Activated CD8-positive, alpha-beta memory T cell treated with anti-CD3 and anti-CD28 coated beads for 1 hour (primary cell): ENCODE measurements at regions not wholly inside any gene's neighbourhood (a gene's known extent, or its start where the extent isn't known, plus 50 kb on each side); places are given as distances from the start of the nearest gene placed in this dataset.
"Not testable (repeated sequence)": the region's sequence is repeated elsewhere in the genome, so short reads cannot be mapped to it uniquely, and the experiment has no call there.

Experiments
- DNase-seq, 2 donors: peaks; one replicate each; pipeline ENCODE4 v3.0.0-alpha.2; 2020; ENCODE audit warnings: low read depth in 1 of 2; ENCODE audit errors: extremely low read depth in 1 of 2

- DNase-seq = no peak
These were observed 360.2 kb downstream of the GLUD2 start for GRCh38 chrX:121407627-121408026.

DNA sequence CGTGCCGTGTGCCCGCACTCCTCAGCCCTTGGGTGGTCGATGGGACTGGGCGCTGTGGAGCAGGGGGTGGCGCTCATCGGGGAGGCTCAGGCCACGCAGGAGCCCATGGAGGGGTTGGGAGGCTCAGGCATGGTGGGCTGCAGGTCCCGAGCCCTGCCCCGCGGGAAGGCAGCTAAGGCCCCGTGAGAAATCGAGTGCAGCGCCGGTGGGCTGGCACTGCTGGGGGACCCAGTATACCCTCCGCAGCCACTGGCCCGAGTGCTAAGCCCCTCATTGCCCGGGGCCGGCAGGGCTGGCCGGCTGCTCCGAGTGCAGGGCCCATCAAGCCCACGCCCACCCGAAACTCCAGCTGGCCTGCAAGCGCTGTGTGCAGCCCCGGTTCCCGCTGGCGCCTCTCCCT, 384.1 kb downstream of the GLUD2 start:
- DNase-seq = not testable (repeated sequence)

DNA sequence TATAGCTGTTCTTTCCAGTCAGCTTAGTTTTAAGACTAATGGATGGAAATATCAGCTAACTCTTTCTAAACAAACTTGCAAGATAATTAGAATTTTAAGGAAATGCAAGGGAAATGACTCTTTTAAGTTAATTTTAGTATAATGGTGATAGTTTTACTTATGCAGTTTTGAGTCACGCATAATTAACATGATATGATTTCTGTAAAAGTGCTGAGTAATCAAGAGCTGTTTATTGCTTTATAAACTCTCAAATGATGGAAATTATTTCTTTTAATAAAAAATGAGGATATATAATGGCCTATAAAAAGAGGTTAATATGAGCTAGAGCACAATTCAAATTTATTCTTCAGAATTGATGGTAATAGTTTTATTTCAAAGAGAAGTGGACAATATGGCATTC, 385.9 kb downstream of the GLUD2 start:
- no peak for DNase-seq

DNA sequence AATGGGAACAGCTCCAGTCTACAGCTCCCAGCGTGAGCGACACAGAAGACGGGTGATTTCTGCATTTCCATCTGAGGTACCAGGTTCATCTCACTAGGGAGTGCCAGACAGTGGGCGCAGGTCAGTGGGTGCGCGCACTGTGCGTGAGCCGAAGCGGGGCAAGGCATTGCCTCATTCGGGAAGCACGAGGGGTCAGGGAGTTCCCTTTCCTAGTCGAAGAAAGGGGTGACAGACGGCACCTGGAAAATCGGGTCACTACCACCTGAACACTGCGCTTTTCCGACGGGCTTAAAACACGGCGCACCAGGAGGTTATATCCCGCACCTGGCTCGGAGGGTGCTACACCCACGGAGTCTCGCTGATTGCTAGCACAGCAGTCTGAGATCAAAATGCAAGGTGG, 390.3 kb downstream of the GLUD2 start:
- DNase-seq = not testable (repeated sequence)

GRCh38 chrX:121455890-121456289, 408.5 kb downstream of the GLUD2 start:
- no peak for DNase-seq

GRCh38 chrX:121456315-121456714, 408.9 kb downstream of the GLUD2 start:
- DNase-seq = no peak

- no peak for DNase-seq
These were observed 409.7 kb downstream of the GLUD2 start for GRCh38 chrX:121457096-121457495.

DNA sequence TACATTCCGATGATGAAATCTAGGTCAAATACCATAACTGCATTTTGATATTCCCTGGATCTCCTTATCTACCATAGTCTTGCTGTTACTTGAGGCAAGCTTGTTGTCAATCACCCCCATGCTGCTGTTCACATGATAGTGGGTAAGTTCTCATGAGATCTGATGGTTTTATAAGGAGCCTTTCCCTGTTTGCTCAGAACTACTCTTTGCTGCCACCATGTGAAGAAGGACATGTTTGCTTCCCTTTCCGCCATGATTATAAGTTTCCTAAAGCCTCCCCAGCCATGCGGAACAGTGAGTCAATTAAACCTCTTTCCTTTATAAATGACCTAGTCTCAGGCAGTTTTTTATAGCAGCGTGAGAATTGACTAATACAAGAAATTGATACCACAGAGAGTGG, 432.0 kb downstream of the GLUD2 start:
- no peak for DNase-seq

DNA sequence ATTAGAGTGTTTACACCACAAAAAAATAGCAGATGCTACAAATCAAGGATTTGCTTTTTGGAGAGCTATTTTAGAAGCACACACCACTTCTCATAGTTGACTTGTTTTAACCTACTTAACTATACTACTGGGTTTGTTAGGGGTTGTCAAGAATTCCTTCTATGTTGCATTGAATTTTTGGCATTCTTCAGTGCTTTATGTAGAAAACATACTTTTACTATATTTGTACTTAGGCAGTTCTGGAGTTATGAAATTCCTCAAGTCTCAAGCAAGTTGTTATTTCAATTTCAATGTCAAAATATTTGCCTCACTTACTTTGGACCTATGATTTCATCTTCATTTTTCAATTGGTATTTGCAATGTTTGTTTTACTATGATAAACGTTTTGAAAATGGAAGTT, 449.6 kb downstream of the GLUD2 start:
- no peak for DNase-seq

DNA sequence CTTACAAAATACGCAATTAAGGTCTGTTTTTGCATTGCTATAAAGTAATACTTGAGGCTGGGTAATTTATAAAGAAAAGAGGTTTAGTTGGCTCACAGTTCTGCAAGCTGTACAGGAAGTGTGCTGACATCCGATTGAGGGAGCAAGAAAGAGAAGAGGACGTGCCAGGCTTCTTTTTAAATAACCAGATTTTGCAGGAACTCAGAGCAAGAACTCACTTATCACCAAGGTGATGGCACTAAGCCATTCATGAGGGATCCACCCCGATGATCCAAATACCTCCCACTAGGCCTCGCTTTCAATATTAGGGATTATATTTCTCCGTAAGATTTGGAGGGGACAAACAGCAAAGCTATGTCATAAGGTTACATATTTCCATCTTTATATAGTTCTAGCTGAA, 456.7 kb downstream of the GLUD2 start:
- no peak for DNase-seq

- no peak for DNase-seq
These were observed 498.9 kb downstream of the GLUD2 start for GRCh38 chrX:121546317-121546716.

DNA sequence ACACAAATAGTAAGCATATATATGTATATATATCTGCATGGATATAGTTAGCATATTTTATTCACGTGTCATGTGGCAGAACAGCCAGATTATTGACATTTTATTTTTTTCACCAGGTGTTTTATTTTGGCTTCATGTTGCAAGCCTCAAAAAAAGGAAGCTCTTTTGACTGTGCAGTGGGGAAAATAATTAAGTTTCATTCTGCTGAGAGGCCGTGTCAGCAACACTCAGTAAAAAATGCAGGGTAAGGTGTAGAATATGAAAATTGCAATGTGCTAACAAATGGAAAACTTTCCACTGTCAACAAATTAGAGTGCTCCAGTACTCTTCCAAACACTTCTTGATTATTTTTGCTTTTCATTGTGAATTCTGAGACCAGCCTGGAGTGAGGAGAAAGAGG, 511.5 kb downstream of the GLUD2 start:
- no peak for DNase-seq

DNA sequence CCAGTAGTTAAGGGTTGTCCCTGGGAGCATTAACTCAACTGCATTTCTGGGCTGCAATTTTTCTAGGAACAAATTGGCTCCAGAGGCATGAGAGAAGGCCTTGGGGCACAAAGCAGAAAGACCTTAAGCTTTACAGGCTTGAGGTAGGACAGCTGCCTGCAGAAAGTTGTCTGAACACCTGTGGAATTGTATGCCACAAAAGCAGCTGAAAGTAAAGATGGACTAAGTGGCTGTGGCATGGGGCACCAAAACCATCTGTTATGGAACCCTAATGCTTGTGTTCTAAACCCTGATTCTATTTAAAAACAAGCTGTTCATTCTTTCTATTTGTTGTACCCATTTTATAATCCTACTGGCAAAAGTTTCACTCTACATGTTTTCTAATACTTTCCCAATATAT, 515.2 kb downstream of the GLUD2 start:
- no peak for DNase-seq

GRCh38 chrX:121569609-121570008, 522.2 kb downstream of the GLUD2 start:
- DNase-seq = no peak

DNA sequence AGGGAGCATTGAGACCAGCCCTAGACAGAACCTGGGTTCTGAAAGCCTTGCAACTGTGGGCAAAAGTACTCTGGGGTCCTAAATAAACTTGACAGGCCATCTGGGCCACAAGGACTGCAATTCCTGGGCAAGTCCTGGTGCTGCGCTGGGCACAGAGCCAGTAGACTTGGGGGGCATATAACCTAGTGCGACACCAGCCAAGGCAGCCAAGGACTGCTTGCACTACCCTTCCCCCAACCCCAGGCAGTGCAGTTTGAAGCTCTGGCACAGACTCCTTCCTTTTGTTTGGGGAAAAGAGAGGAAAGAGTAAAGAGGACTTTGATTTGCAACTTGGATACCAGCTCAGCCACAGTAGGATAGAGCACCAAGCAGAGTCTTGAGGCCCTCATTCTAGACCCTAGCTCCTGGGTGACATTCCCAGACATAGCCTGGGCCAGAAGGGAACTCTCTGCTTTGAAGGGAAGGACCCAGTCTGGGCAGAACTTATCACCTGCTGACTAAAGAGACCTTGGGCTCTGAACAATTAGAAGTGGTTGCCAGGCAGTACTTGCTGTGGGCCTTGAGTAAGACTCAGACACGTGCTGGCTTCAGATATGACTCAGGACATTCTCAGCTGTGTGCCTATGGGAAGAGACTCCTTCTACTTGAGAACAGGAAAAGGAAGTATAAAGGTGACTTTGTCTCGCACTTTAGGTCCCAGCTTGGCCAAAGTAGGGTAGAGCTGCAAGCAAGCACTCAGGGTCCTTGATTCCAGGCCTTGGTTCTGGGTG, 522.8 kb downstream of the GLUD2 start:
- no peak for DNase-seq

DNA sequence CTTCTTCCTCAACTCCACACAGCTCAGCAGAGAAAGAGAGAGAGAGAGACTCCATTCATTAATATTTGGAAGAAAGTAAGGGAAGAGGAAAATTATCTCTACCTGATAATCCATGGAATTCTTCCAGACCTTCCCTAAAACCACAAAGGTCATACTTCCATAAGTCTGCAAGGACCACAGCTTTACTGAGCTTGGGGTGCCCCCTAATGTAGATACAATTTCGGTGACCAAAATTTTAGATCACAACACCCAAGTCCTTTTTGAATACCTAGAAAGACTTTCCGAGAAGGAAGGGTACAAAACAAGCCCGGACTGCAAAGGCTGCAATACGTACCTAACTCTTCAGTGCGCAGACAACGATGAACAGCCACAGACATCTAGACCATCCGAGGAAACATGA, 523.9 kb downstream of the GLUD2 start:
- DNase-seq = no peak

- DNase-seq = not testable (repeated sequence)
These were observed 527.0 kb downstream of the GLUD2 start for GRCh38 chrX:121574384-121574783.

DNA sequence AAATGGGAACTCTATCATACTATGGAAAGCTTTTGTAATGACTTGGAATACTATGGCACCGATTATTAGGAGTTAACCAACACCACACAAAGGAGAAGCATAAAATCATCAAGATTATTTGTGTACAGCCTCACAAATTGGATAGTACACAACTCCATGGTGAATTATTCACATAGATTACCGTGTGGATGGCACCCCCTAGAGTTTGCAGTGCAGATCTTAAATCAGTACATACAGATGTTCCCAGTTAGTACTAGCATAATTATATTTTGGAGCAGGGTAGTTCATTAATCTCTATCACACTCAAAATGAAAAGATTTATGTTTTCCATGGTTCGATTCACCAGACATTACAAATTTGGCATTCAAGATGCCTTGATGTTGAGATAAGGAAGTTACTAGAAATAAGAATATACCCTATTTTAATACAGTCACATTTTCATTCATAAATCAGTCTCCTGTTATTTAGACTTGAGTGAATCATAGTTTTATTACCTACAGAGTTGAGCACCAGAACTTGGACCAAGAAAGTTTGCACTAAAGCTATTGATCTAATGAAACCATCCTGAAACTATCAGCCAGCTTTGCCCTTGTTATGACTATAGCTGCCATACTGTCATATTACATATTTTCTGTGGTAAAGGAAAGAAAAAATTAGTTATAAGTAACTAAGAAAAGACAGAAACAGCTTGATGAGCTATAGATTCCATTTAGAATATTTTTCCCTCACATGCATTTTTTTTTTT, 531.8 kb downstream of the GLUD2 start:
- no peak for DNase-seq

DNA sequence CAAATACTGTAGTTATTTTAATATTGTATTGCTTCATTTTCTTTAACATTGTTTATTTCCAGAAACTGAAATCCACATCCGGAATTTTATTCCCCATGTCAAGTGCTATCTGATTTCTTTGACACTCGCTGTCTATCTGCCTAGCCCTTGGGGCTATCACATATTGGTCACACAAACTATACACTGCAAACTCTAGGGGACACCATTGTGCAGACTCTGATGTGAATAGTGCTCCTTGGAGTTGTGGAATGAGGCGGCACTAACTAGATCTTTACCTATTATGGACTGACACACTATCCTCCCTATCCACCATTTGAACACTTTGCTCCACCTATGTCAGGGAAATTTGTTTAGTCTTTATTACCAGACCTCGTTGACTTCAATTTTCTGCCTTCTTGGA, 534.5 kb downstream of the GLUD2 start:
- no peak for DNase-seq

DNA sequence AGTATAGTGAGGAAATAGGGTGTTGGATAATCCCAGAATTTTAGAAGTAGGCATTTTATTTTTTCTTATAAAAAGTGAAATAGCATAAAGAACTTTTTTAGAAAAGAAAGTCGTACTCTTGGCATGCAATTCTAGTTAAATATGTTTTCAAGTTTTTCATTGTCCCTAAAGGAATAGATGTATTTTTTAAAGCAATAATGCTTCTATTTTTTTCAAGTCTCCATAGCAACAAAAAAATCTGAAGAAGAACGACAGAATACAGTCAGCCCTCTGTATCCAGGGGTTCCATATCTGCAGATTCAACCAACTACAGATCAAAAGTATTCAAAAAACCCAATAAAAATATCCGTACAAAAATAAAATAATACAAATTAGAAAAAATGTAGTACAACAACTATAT, 538.2 kb downstream of the GLUD2 start:
- DNase-seq = no peak

DNA sequence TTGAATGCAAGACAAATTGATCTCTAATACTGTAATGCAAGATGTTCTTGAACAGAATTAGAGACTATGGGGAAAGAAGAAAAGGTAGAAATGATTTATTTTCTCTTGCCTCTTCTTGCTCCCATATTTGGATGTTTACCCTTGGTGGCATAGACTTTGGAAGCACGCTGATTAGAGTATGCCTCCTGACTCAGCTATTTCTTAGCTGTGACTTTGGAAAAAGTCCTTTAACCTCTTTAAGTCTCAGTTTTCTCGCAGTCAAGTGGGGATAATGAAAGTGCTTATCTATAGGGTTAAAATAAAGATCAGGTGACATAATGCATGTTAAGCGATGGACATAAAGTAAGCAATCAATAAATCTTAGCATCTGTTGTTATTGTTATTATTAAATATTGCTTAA, 545.5 kb downstream of the GLUD2 start:
- no peak for DNase-seq

DNA sequence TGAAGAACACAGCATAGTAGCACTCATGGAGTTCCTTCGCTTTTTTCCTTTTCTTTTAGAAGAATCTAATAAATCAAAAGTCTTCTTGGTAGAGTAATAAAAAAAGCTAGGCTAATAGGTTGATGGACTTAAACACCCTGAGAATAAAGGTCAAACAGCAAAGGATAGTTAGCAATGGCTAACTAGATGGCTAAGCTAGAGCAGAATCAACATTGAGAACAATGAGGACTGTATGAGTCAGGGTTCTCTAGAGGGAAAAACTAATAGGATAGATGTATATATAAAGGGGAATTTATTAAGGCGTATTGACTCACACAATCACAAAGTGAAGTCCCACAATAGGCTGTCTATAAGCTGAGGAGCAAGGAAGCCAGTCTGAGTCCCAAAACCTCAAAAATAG, 550.9 kb downstream of the GLUD2 start:
- DNase-seq = no peak
